Liver (tissue), 8 donors: ENCODE measurements at regions not wholly inside any gene's neighbourhood (a gene's known extent, or its start where the extent isn't known, plus 50 kb on each side); places are given as distances from the start of the nearest gene placed in this dataset.

Experiments
- DNase-seq: peaks from one replicate; pipeline ENCODE4 v3.0.0-alpha.2; 2017; ENCODE audit warnings: low spot score
- H3K27ac ChIP-seq, 2 donors: one replicate each; pipeline ENCODE4 v1.7.0; 2013; ENCODE audit warnings: inconsistent platforms in 2 of 2, low read length in 2 of 2, control low read depth in 1 of 2, low read depth in 1 of 2, mild to moderate bottlenecking in 1 of 2
- H3K27me3 ChIP-seq, 4 donors: one replicate each; pipeline versions ENCODE4 v1.6.1 to v1.7.0; 2013; ENCODE audit warnings: low read length in 3 of 4, inconsistent platforms in 1 of 4, mild to moderate bottlenecking in 1 of 4, moderate library complexity in 1 of 4; ENCODE audit not compliant: control insufficient read depth in 4 of 4, insufficient read depth in 4 of 4
- H3K36me3 ChIP-seq, 4 donors: one replicate each; pipeline versions ENCODE4 v1.6.1 to v1.7.0; 2013; ENCODE audit warnings: low read length in 3 of 4, mild to moderate bottlenecking in 3 of 4, low read depth in 1 of 4, moderate library complexity in 1 of 4; ENCODE audit not compliant: control insufficient read depth in 4 of 4, insufficient read depth in 3 of 4
- H3K4me1 ChIP-seq, 4 donors: one replicate each; pipeline versions ENCODE4 v1.6.1 to v1.7.0; 2013; ENCODE audit warnings: low read length in 3 of 4, mild to moderate bottlenecking in 3 of 4, moderate library complexity in 1 of 4; ENCODE audit not compliant: control insufficient read depth in 4 of 4, insufficient read depth in 4 of 4
- H3K4me3 ChIP-seq, 3 donors: one replicate each; pipeline versions ENCODE4 v1.6.1 to v1.7.0; 2013; ENCODE audit warnings: low read length in 3 of 3, control low read depth in 1 of 3, low read depth in 1 of 3, mild to moderate bottlenecking in 1 of 3
- H3K9ac ChIP-seq, 2 donors: one replicate each; pipeline ENCODE4 v1.7.0; 2013; ENCODE audit warnings: low read length in 2 of 2, mild to moderate bottlenecking in 2 of 2, moderate library complexity in 2 of 2, control low read depth in 1 of 2, low read depth in 1 of 2
- H3K9me3 ChIP-seq, 4 donors: one replicate each; pipeline versions ENCODE4 v1.6.1 to v1.7.0; 2013; ENCODE audit warnings: low read length in 3 of 4; ENCODE audit not compliant: control insufficient read depth in 4 of 4
- ATF3 ChIP-seq: IDR thresholded peaks from 2 replicates; pipeline ENCODE4 v1.6.1; 2016; ENCODE audit warnings: antibody characterized with exemption
- CTCF ChIP-seq: fragments of 150-350 bp; IDR thresholded peaks from 2 replicates; pipeline ENCODE4 v1.5.1; 2017; ENCODE audit warnings: improper control_type of control experiment, low read depth, low read length; ENCODE audit not compliant: missing input control
- EGR1 ChIP-seq, 2 donors: IDR thresholded peaks; 2 replicates each; pipeline ENCODE4 v1.6.1; 2016 to 2018; ENCODE audit warnings: antibody characterized with exemption in 2 of 2, low read depth in 2 of 2
- FOXA1 ChIP-seq: IDR thresholded peaks from 2 replicates; pipeline ENCODE4 v1.6.1; 2016; ENCODE audit warnings: antibody characterized with exemption
- FOXA2 ChIP-seq: IDR thresholded peaks from 2 replicates; pipeline ENCODE4 v1.6.1; 2016; ENCODE audit warnings: antibody characterized with exemption
- GABPA ChIP-seq, 2 donors: IDR thresholded peaks in 1 of 2; conservative IDR thresholded peaks in 1 of 2; 2 replicates each; pipeline ENCODE4 v1.6.1; 2016; ENCODE audit warnings: antibody characterized with exemption in 2 of 2, mild to moderate bottlenecking in 1 of 2, moderate library complexity in 1 of 2
- HNF4A ChIP-seq, 2 donors: conservative IDR thresholded peaks; 2 replicates each; pipeline ENCODE4 v1.6.1; 2016; ENCODE audit warnings: antibody characterized with exemption in 2 of 2, mild to moderate bottlenecking in 2 of 2
- JUND ChIP-seq, 2 donors: IDR thresholded peaks; 2 replicates each; pipeline ENCODE4 v1.6.1; 2016; ENCODE audit warnings: antibody characterized with exemption in 2 of 2
- NR2F2 ChIP-seq: IDR thresholded peaks from 2 replicates; pipeline ENCODE4 v1.6.1; 2016; ENCODE audit warnings: antibody characterized with exemption
- RAD21 ChIP-seq, 2 donors: IDR thresholded peaks; 2 replicates each; pipeline ENCODE4 v1.6.1; 2016; ENCODE audit warnings: antibody characterized with exemption in 2 of 2, mild to moderate bottlenecking in 2 of 2
- RXRA ChIP-seq, 2 donors: IDR thresholded peaks; 2 replicates each; pipeline ENCODE4 v1.6.1; 2017 to 2018; ENCODE audit warnings: antibody characterized with exemption in 2 of 2, mild to moderate bottlenecking in 1 of 2
- SP1 ChIP-seq: IDR thresholded peaks from 2 replicates; pipeline ENCODE4 v1.6.1; 2018; ENCODE audit warnings: antibody characterized with exemption, mild to moderate bottlenecking
- TAF1 ChIP-seq: conservative IDR thresholded peaks from 2 replicates; pipeline ENCODE4 v1.6.1; 2016; ENCODE audit warnings: antibody characterized with exemption, mild to moderate bottlenecking
- YY1 ChIP-seq: IDR thresholded peaks from 2 replicates; pipeline ENCODE4 v1.6.1; 2016; ENCODE audit warnings: antibody characterized with exemption, mild to moderate bottlenecking
- ZBTB33 ChIP-seq: IDR thresholded peaks from 2 replicates; pipeline ENCODE4 v1.6.1; 2016; ENCODE audit warnings: antibody characterized with exemption
- WGBS: extraction: QIAGEN DNeasy Blood & Tissue Kit; methylation state at CpG from one replicate; pipeline ENCODE4 v1.1.7; 2013; 5-methylcytosine and 5-hydroxymethylcytosine counted together
- TF ChIP-seq, protein P1 (sequence below): IDR thresholded peaks from 2 replicates; pipeline ENCODE4 v1.6.1; 2016; ENCODE audit warnings: antibody characterized with exemption, mild to moderate bottlenecking
- donor health status: healthy.
- donor health status: healthy.
- donor health status: healthy.
- donor health status: healthy.
- donor health status: healthy.

DNA sequence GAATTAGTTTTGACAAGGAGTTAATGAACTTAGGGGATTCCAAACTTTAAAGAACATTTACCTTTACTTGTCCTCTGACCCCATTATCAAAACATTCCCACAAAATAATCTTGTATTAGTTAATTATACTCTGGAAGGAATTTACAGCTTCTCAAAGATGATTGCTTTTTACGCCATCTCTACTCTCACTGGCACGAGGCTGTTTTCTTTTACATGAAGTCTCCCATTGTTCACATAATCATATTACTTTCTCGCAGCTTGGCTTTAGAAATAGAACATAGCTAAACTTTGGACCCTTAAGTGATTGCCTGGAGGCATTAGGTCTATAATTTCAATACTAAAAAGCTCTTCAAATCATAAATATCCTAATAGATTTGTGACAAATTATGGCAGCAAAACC lies 592.9 kb downstream of the TRIML1 start:
- Histone ChIP-seq H3K9ac (no peak overlapping the region), H3K27me3 (no peaks in the 10 kb centered on the region), H3K9me3 (peaks cover 0 to 2% (median 0%) of the 10 kb centered on the region in 4 donors), H3K4me3 (no peak overlapping the region), H3K27ac (no peak overlapping the region), H3K4me1 (no peaks in the 10 kb centered on the region), H3K36me3 (no peaks in the 10 kb centered on the region)
- TF ChIP-seq EGR1 (IDR thresholded peaks at IDR 0.05; ENCODE audit: low read depth in 2 of 2) (no peak), YY1 (no peak), FOXA2 (no peak), RAD21 (IDR thresholded peaks at IDR 0.05) (no peak), SP1 (no peak), ATF3 (no peak), GABPA (IDR thresholded peaks at IDR 0.05 in 1 of 2, conservative IDR thresholded peaks at IDR 0.05 in 1 of 2) (no peak), CTCF (no peak), HNF4A (conservative IDR thresholded peaks at IDR 0.05) (no peak), NR2F2 (no peak), TAF1 (no peak), JUND (IDR thresholded peaks at IDR 0.05) (no peak), RXRA (IDR thresholded peaks at IDR 0.05) (no peak), ZBTB33 (no peak)
- TF ChIP-seq, protein P1, sequence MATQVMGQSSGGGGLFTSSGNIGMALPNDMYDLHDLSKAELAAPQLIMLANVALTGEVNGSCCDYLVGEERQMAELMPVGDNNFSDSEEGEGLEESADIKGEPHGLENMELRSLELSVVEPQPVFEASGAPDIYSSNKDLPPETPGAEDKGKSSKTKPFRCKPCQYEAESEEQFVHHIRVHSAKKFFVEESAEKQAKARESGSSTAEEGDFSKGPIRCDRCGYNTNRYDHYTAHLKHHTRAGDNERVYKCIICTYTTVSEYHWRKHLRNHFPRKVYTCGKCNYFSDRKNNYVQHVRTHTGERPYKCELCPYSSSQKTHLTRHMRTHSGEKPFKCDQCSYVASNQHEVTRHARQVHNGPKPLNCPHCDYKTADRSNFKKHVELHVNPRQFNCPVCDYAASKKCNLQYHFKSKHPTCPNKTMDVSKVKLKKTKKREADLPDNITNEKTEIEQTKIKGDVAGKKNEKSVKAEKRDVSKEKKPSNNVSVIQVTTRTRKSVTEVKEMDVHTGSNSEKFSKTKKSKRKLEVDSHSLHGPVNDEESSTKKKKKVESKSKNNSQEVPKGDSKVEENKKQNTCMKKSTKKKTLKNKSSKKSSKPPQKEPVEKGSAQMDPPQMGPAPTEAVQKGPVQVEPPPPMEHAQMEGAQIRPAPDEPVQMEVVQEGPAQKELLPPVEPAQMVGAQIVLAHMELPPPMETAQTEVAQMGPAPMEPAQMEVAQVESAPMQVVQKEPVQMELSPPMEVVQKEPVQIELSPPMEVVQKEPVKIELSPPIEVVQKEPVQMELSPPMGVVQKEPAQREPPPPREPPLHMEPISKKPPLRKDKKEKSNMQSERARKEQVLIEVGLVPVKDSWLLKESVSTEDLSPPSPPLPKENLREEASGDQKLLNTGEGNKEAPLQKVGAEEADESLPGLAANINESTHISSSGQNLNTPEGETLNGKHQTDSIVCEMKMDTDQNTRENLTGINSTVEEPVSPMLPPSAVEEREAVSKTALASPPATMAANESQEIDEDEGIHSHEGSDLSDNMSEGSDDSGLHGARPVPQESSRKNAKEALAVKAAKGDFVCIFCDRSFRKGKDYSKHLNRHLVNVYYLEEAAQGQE = no peak
- no peak for DNase-seq
- WGBS = 63% methylated on average over 3 of the region's 3 CpGs

- Histone ChIP-seq H3K9ac (no peak overlapping the region), H3K4me3 (no peak overlapping the region), H3K36me3 (no peaks in the 10 kb centered on the region), H3K9me3 (peaks cover 0 to 2% (median 0%) of the 10 kb centered on the region in 4 donors), H3K27me3 (no peaks in the 10 kb centered on the region), H3K4me1 (no peaks in the 10 kb centered on the region), H3K27ac (no peak overlapping the region)
- DNase-seq = no peak
- 86% methylated on average over 15 of the region's 15 CpGs for WGBS
- TF ChIP-seq RAD21 (IDR thresholded peaks at IDR 0.05) = no peak
- TF ChIP-seq FOXA1 = no peak
- no peak for TF ChIP-seq ZBTB33
- TF ChIP-seq CTCF = no peak
- TF ChIP-seq EGR1 (IDR thresholded peaks at IDR 0.05; ENCODE audit: low read depth in 2 of 2) = no peak
- TF ChIP-seq HNF4A (conservative IDR thresholded peaks at IDR 0.05) = no peak
- TF ChIP-seq, protein P1 = no peak
- no peak for TF ChIP-seq NR2F2
- TF ChIP-seq RXRA (IDR thresholded peaks at IDR 0.05) = no peak
- TF ChIP-seq SP1 = no peak
Measured at GRCh38 chr4:188735082-188735481, 595.8 kb downstream of the TRIML1 start.
